Neutrophil (primary cell): ENCODE measurements at regions not wholly inside any gene's neighbourhood (a gene's known extent, or its start where the extent isn't known, plus 50 kb on each side); places are given as distances from the start of the nearest gene placed in this dataset.
A peak's percentile ranks its signal among the peaks of the same experiment; 100 is the strongest.

Experiments used
- H3K27ac ChIP-seq: fragments of 200-600 bp; sonication (generic); 2 replicates; pipeline ENCODE4 v1.5.1; 2016; ENCODE audit warnings: mild to moderate bottlenecking, moderate library complexity
- H3K27me3 ChIP-seq: fragments of 200-600 bp; sonication (generic); 2 replicates; pipeline ENCODE4 v1.6.0; 2016; ENCODE audit warnings: mild to moderate bottlenecking
- H3K36me3 ChIP-seq: fragments of 200-600 bp; sonication (generic); 2 replicates; pipeline ENCODE4 v1.5.1; 2017
- H3K4me1 ChIP-seq, 2 experiments: fragments of 200-600 bp in 1 of 2; sonication (generic) in 1 of 2; 1 replicate in 1 of 2; 2 replicates in 1 of 2; pipeline versions ENCODE4 v1.5.1 to v1.6.1; 2013 to 2016; ENCODE audit warnings: low read depth in 1 of 2, low read length in 1 of 2, mild to moderate bottlenecking in 1 of 2, moderate library complexity in 1 of 2; ENCODE audit not compliant: control insufficient read depth in 1 of 2, insufficient read depth in 1 of 2
- H3K4me3 ChIP-seq, 2 experiments: fragments of 200-600 bp in 1 of 2; sonication (generic) in 1 of 2; 1 replicate in 1 of 2; 2 replicates in 1 of 2; pipeline ENCODE4 v1.5.1; 2013 to 2016; ENCODE audit warnings: low read depth in 1 of 2, low read length in 1 of 2, mild to moderate bottlenecking in 1 of 2, moderate library complexity in 1 of 2
- H3K9me3 ChIP-seq: fragments of 200-600 bp; sonication (generic); 2 replicates; pipeline ENCODE4 v1.5.1; 2016
- TF ChIP-seq, protein P1 (sequence below): fragments of 200-600 bp; sonication (generic); IDR thresholded peaks from 2 replicates; pipeline ENCODE4 v1.5.1; 2016; ENCODE audit warnings: antibody characterized with exemption

- no peaks in the 10 kb centered on the region for H3K27me3 ChIP-seq
- no peak overlapping the region for H3K4me3 ChIP-seq
- H3K27ac ChIP-seq = no peak overlapping the region
- no peaks in the 10 kb centered on the region for H3K4me1 ChIP-seq
- no peaks in the 10 kb centered on the region for H3K9me3 ChIP-seq
- TF ChIP-seq, protein P1, sequence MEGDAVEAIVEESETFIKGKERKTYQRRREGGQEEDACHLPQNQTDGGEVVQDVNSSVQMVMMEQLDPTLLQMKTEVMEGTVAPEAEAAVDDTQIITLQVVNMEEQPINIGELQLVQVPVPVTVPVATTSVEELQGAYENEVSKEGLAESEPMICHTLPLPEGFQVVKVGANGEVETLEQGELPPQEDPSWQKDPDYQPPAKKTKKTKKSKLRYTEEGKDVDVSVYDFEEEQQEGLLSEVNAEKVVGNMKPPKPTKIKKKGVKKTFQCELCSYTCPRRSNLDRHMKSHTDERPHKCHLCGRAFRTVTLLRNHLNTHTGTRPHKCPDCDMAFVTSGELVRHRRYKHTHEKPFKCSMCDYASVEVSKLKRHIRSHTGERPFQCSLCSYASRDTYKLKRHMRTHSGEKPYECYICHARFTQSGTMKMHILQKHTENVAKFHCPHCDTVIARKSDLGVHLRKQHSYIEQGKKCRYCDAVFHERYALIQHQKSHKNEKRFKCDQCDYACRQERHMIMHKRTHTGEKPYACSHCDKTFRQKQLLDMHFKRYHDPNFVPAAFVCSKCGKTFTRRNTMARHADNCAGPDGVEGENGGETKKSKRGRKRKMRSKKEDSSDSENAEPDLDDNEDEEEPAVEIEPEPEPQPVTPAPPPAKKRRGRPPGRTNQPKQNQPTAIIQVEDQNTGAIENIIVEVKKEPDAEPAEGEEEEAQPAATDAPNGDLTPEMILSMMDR = no peak
- H3K36me3 ChIP-seq = no peaks in the 10 kb centered on the region
Observed at GRCh38 chr6:6847591-6847990, 259.1 kb downstream of the LY86 start.

- no peak overlapping the region for H3K27ac ChIP-seq
- no peaks in the 10 kb centered on the region for H3K27me3 ChIP-seq
- H3K4me3 ChIP-seq = no peak overlapping the region
- H3K9me3 ChIP-seq = no peaks in the 10 kb centered on the region
- TF ChIP-seq, protein P1 = no peak
- H3K4me1 ChIP-seq = peaks cover 4% of the 10 kb centered on the region in 2 experiments
- no peaks in the 10 kb centered on the region for H3K36me3 ChIP-seq
Observed at GRCh38 chr6:6851059-6851948, 256.5 kb upstream of the RREB1 start.

GRCh38 chr6:6851949-6852261 lies 255.9 kb upstream of the RREB1 start:
- Histone ChIP-seq H3K4me1 (peaks cover 10% of the 10 kb centered on the region in 2 experiments), H3K4me3 (no peak overlapping the region), H3K27ac (no peak overlapping the region), H3K27me3 (no peaks in the 10 kb centered on the region), H3K36me3 (no peaks in the 10 kb centered on the region), H3K9me3 (no peaks in the 10 kb centered on the region)
- TF ChIP-seq, protein P1 = no peak

GRCh38 chr6:6856538-6857523 lies 250.9 kb upstream of the RREB1 start:
- H3K36me3 ChIP-seq = no peaks in the 10 kb centered on the region
- no peaks in the 10 kb centered on the region for H3K27me3 ChIP-seq
- H3K9me3 ChIP-seq = no peaks in the 10 kb centered on the region
- H3K4me1 ChIP-seq = peaks cover 34 to 36% of the 10 kb centered on the region in 2 experiments
- TF ChIP-seq, protein P1 = no peak
- H3K27ac ChIP-seq = peak overlapping the region; percentile 74
- H3K4me3 ChIP-seq = peak overlapping the region; percentile 19 to 44

- H3K27me3 ChIP-seq = no peaks in the 10 kb centered on the region
- H3K36me3 ChIP-seq = no peaks in the 10 kb centered on the region
- TF ChIP-seq, protein P1 = no peak
- peaks cover 34 to 36% of the 10 kb centered on the region in 2 experiments for H3K4me1 ChIP-seq
- H3K27ac ChIP-seq = peak overlapping the region; percentile 74
- no peaks in the 10 kb centered on the region for H3K9me3 ChIP-seq
- peak overlapping the region in 1 of 2 experiments; percentile 44 for H3K4me3 ChIP-seq
Observed at GRCh38 chr6:6857528-6857927, 250.2 kb upstream of the RREB1 start.
